WTC11 (cell line): ENCODE measurements at regions not wholly inside any gene's neighbourhood (a gene's known extent, or its start where the extent isn't known, plus 50 kb on each side); places are given as distances from the start of the nearest gene placed in this dataset.

Source experiments
- ATAC-seq: fragments of 200-7000 bp; cut with Tn5 transposase; 2 replicates; pipeline ENCODE4 v1.10.0; 2021; ENCODE audit warnings: mild to moderate bottlenecking, moderate library complexity
- CTCF ChIA-PET: fragments of 300-600 bp; sonication (Branson Sonifier 250); formaldehyde crosslinking; loops from one replicate; lab custom pipeline; 2021; ENCODE audit warnings: antibody characterized with exemption; lab: Charles Lee
- POLR2A ChIA-PET: fragments of 350-600 bp; sonication (Branson Sonifier 250); formaldehyde crosslinking; loops from one replicate; lab custom pipeline; 2021; ENCODE audit warnings: antibody characterized with exemption; lab: Charles Lee
- DNase-seq: peaks from one replicate; pipeline ENCODE4 v3.0.0; 2021; ENCODE audit warnings: low spot score
- H3K27ac Mint-ChIP-seq: 2 replicates; pipeline ENCODE4 v1.8.0; 2021; ENCODE audit warnings: mixed read lengths
- H3K27me3 Mint-ChIP-seq: 2 replicates; pipeline ENCODE4 v1.8.0; 2021; ENCODE audit warnings: low read depth, mild to moderate bottlenecking, moderate library complexity, mixed read lengths
- H3K36me3 Mint-ChIP-seq: 2 replicates; pipeline ENCODE4 v1.8.0; 2021; ENCODE audit warnings: mixed read lengths
- H3K4me1 Mint-ChIP-seq: 2 replicates; pipeline ENCODE4 v1.8.0; 2022; ENCODE audit warnings: mixed read lengths
- H3K4me3 Mint-ChIP-seq: 2 replicates; pipeline ENCODE4 v1.8.0; 2021; ENCODE audit warnings: mild to moderate bottlenecking, moderate library complexity, mixed read lengths
- H3K9me3 Mint-ChIP-seq: 2 replicates; pipeline ENCODE4 v1.8.0; 2021; ENCODE audit warnings: mixed read lengths
- AFF4 ChIP-seq: sonication (generic); formaldehyde crosslinking; IDR thresholded peaks from 2 replicates; pipeline ENCODE4 v1.8.1; 2023; ENCODE audit warnings: mild to moderate bottlenecking, missing genetic modification reagents, borderline replicate concordance
- ATF2 ChIP-seq: sonication (generic); formaldehyde crosslinking; IDR thresholded peaks from 2 replicates; pipeline ENCODE4 v1.8.1; 2022; ENCODE audit warnings: low read depth, missing genetic modification reagents, borderline replicate concordance
- ATF3 ChIP-seq: sonication (generic); formaldehyde crosslinking; conservative IDR thresholded peaks from 2 replicates; pipeline ENCODE4 v1.8.1; 2022; ENCODE audit warnings: mild to moderate bottlenecking, missing genetic modification reagents
- CDX4 ChIP-seq: fragments of 250-450 bp; sonication (Bioruptor Pico); IDR thresholded peaks from 2 replicates; pipeline ENCODE4 v1.9.0; 2021; ENCODE audit warnings: moderate library complexity, mild to moderate bottlenecking, inconsistent platforms, borderline replicate concordance
- CREM ChIP-seq: sonication (generic); formaldehyde crosslinking; IDR thresholded peaks from 2 replicates; pipeline ENCODE4 v1.8.1; 2022; ENCODE audit warnings: mild to moderate bottlenecking, missing genetic modification reagents, moderate library complexity
- E2F1 ChIP-seq: sonication (generic); formaldehyde crosslinking; IDR thresholded peaks from 2 replicates; pipeline ENCODE4 v1.8.0; 2022; ENCODE audit warnings: mild to moderate bottlenecking, missing genetic modification reagents
- E2F5 ChIP-seq: sonication (generic); formaldehyde crosslinking; IDR thresholded peaks from 2 replicates; pipeline ENCODE4 v1.8.1; 2022; ENCODE audit warnings: mild to moderate bottlenecking, moderate library complexity, missing genetic modification reagents
- ELF4 ChIP-seq: sonication (generic); formaldehyde crosslinking; IDR thresholded peaks from 2 replicates; pipeline ENCODE4 v1.8.1; 2022; ENCODE audit warnings: low read depth, mild to moderate bottlenecking, moderate library complexity, missing genetic modification reagents
- FOXP4 ChIP-seq: sonication (generic); formaldehyde crosslinking; IDR thresholded peaks from 2 replicates; pipeline ENCODE4 v1.8.0; 2022; ENCODE audit warnings: mild to moderate bottlenecking, missing genetic modification reagents
- JAZF1 ChIP-seq: fragments of 250-450 bp; sonication (Bioruptor Pico); IDR thresholded peaks from 2 replicates; pipeline ENCODE4 v1.9.0; 2021; ENCODE audit warnings: moderate library complexity, mild to moderate bottlenecking, inconsistent platforms
- JUN ChIP-seq: sonication (generic); formaldehyde crosslinking; IDR thresholded peaks from 2 replicates; pipeline ENCODE4 v1.8.0; 2023; ENCODE audit warnings: mild to moderate bottlenecking, missing genetic modification reagents
- MLX ChIP-seq: sonication (generic); formaldehyde crosslinking; IDR thresholded peaks from 2 replicates; pipeline ENCODE4 v1.8.1; 2023; ENCODE audit warnings: mild to moderate bottlenecking, missing genetic modification reagents, moderate library complexity
- NFE2L1 ChIP-seq: sonication (generic); formaldehyde crosslinking; IDR thresholded peaks from 2 replicates; pipeline ENCODE4 v1.8.1; 2023; ENCODE audit warnings: missing genetic modification reagents
- NR1H2 ChIP-seq: sonication (generic); formaldehyde crosslinking; IDR thresholded peaks from 2 replicates; pipeline ENCODE4 v1.9.0; 2021; ENCODE audit warnings: mild to moderate bottlenecking, moderate library complexity, missing genetic modification reagents
- NR2C2 ChIP-seq: sonication (generic); formaldehyde crosslinking; IDR thresholded peaks from 2 replicates; pipeline ENCODE4 v1.8.0; 2022; ENCODE audit warnings: mild to moderate bottlenecking, missing genetic modification reagents
- PREB ChIP-seq: sonication (generic); formaldehyde crosslinking; IDR thresholded peaks from 2 replicates; pipeline ENCODE4 v1.8.1; 2022; ENCODE audit warnings: mild to moderate bottlenecking, missing genetic modification reagents, moderate library complexity, borderline replicate concordance
- STAT6 ChIP-seq: sonication (generic); formaldehyde crosslinking; conservative IDR thresholded peaks from 2 replicates; pipeline ENCODE4 v1.8.1; 2023; ENCODE audit warnings: mild to moderate bottlenecking, low read depth, missing genetic modification reagents, moderate library complexity
- USF1 ChIP-seq: sonication (generic); formaldehyde crosslinking; IDR thresholded peaks from 2 replicates; pipeline ENCODE4 v1.8.0; 2022; ENCODE audit warnings: mild to moderate bottlenecking, missing genetic modification reagents
- USF2 ChIP-seq: sonication (generic); formaldehyde crosslinking; IDR thresholded peaks from 2 replicates; pipeline ENCODE4 v1.8.1; 2023; ENCODE audit warnings: mild to moderate bottlenecking, missing genetic modification reagents, moderate library complexity
- ZNF263 ChIP-seq: sonication (generic); formaldehyde crosslinking; IDR thresholded peaks from 2 replicates; pipeline ENCODE4 v1.8.1; 2022; ENCODE audit warnings: low read depth, mild to moderate bottlenecking, moderate library complexity, missing genetic modification reagents

- no peak overlapping the region for H3K4me3 Mint-ChIP-seq
- ATAC-seq (no peak), DNase-seq (no peak)
- no peaks in the 10 kb centered on the region; the same call in 1 of the 2 replicates for H3K9me3 Mint-ChIP-seq
- peaks cover 26% of the 10 kb centered on the region for H3K36me3 Mint-ChIP-seq
- ChIA-PET POLR2A (no interaction called here), CTCF (no interaction called here)
- H3K27me3 Mint-ChIP-seq: no peaks in the 10 kb centered on the region
- peaks cover 48% of the 10 kb centered on the region for H3K4me1 Mint-ChIP-seq
- no peak overlapping the region for H3K27ac Mint-ChIP-seq
- TF ChIP-seq NR1H2 (CRISPR knock-in tag) (no peak), USF2 (CRISPR knock-in tag) (no peak), USF1 (CRISPR knock-in tag) (no peak), STAT6 (CRISPR knock-in tag) (no peak), E2F5 (CRISPR knock-in tag) (no peak), MLX (CRISPR knock-in tag) (no peak), JUN (CRISPR knock-in tag) (no peak), AFF4 (no peak), NR2C2 (no peak), ELF4 (CRISPR knock-in tag) (no peak), CREM (CRISPR knock-in tag) (no peak), E2F1 (CRISPR knock-in tag) (no peak), JAZF1 (CRISPR knock-in tag) (no peak), ATF3 (CRISPR knock-in tag) (no peak), ZNF263 (CRISPR knock-in tag) (no peak), CDX4 (CRISPR knock-in tag) (no peak), ATF2 (CRISPR knock-in tag) (no peak), PREB (CRISPR knock-in tag) (no peak), NFE2L1 (CRISPR knock-in tag) (no peak), FOXP4 (no peak)
These were observed 68.4 kb upstream of the CYP2D6 start for GRCh38 chr22:42199025-42199424.
